GDM1 (cell line): ENCODE measurements at regions not wholly inside any gene's neighbourhood (a gene's known extent, or its start where the extent isn't known, plus 50 kb on each side); places are given as distances from the start of the nearest gene placed in this dataset.

Source experiments
- DNase-seq: peaks from one replicate; lab custom pipeline; 2025; lab: John Stamatoyannopoulos, UW

GRCh38 chr6:148247386-148248063 lies 95.1 kb upstream of the SASH1 start:
- no peak for DNase-seq

- DNase-seq: no peak
These were observed 93.5 kb upstream of the SASH1 start for GRCh38 chr6:148249160-148249559.

- no peak for DNase-seq
These were observed 92.8 kb upstream of the SASH1 start for GRCh38 chr6:148249679-148250375.

- DNase-seq: no peak
These were observed 91.5 kb upstream of the SASH1 start for GRCh38 chr6:148250975-148251685.

- DNase-seq: no peak
These were observed 90.7 kb upstream of the SASH1 start for GRCh38 chr6:148251891-148252290.

GRCh38 chr6:148257810-148258209 lies 84.8 kb upstream of the SASH1 start:
- no peak for DNase-seq

- no peak for DNase-seq
These were observed 83.8 kb upstream of the SASH1 start for GRCh38 chr6:148258868-148259267.

- no peak for DNase-seq
These were observed 81.2 kb upstream of the SASH1 start for GRCh38 chr6:148261470-148261869.

GRCh38 chr6:148263010-148263409 lies 79.6 kb upstream of the SASH1 start:
- DNase-seq: no peak

GRCh38 chr6:148263961-148264360 lies 78.7 kb upstream of the SASH1 start:
- no peak for DNase-seq

- DNase-seq: no peak
These were observed 77.6 kb upstream of the SASH1 start for GRCh38 chr6:148265054-148265453.

GRCh38 chr6:148269386-148269785 lies 73.3 kb upstream of the SASH1 start:
- no peak for DNase-seq

- DNase-seq: no peak
These were observed 70.8 kb upstream of the SASH1 start for GRCh38 chr6:148271711-148272439.

- DNase-seq: no peak
These were observed 70.0 kb upstream of the SASH1 start for GRCh38 chr6:148272597-148272996.

GRCh38 chr6:148273962-148274752 lies 68.5 kb upstream of the SASH1 start:
- no peak for DNase-seq

GRCh38 chr6:148274809-148275208 lies 67.8 kb upstream of the SASH1 start:
- no peak for DNase-seq

- no peak for DNase-seq
These were observed 57.4 kb upstream of the SASH1 start for GRCh38 chr6:148285205-148285604.

GRCh38 chr6:148286563-148286962 lies 56.1 kb upstream of the SASH1 start:
- DNase-seq: no peak

GRCh38 chr6:148287623-148288333 lies 54.9 kb upstream of the SASH1 start:
- DNase-seq: no peak

GRCh38 chr6:148288541-148288940 lies 54.1 kb upstream of the SASH1 start:
- DNase-seq: no peak

- no peak for DNase-seq
These were observed 53.5 kb upstream of the SASH1 start for GRCh38 chr6:148289153-148289552.
